A673 (cell line): ENCODE measurements at regions not wholly inside any gene's neighbourhood (a gene's known extent, or its start where the extent isn't known, plus 50 kb on each side); places are given as distances from the start of the nearest gene placed in this dataset.
"Not testable (repeated sequence)": the region's sequence is repeated elsewhere in the genome, so short reads cannot be mapped to it uniquely, and the experiment has no call there.

Experiments used
- BruUV-seq: library from RNA; stranded (reverse); fragments of 400-500 nt; replicated peaks from 2 replicates; lab custom pipeline; 2021; lab: Mats Ljungman, UMichigan
- CTCF ChIA-PET: fragments of 300-600 bp; sonication (Branson Sonifier 250); formaldehyde crosslinking; loops from one replicate; lab custom pipeline; 2022; ENCODE audit warnings: antibody characterized with exemption; lab: Charles Lee
- POLR2A ChIA-PET: fragments of 300-600 bp; sonication (Branson Sonifier 250); formaldehyde crosslinking; loops from one replicate; lab custom pipeline; 2022; ENCODE audit warnings: antibody characterized with exemption; ENCODE audit not compliant: low non-redundant PET; lab: Charles Lee
- DNase-seq: peaks from one replicate; pipeline ENCODE4 v3.0.0-alpha.2; 2015; ENCODE audit warnings: low spot score
- H3K27ac ChIP-seq: fragments of 200-600 bp; sonication (generic); 2 replicates; pipeline ENCODE4 v1.5.1; 2016; ENCODE audit warnings: mixed run types, low read depth, mild to moderate bottlenecking, mixed read lengths, antibody characterized with exemption, low read length; ENCODE audit not compliant: poor library complexity, severe bottlenecking
- H3K27me3 ChIP-seq: fragments of 200-600 bp; sonication (generic); replicated peaks from 2 replicates; pipeline ENCODE4 v1.6.1; 2017; ENCODE audit warnings: mixed run types, low read depth, mild to moderate bottlenecking, mixed read lengths, antibody characterized with exemption, low read length; ENCODE audit not compliant: insufficient read depth, poor library complexity
- H3K36me3 ChIP-seq: fragments of 200-600 bp; sonication (generic); 2 replicates; pipeline ENCODE4 v1.6.1; 2016; ENCODE audit warnings: mixed run types, mild to moderate bottlenecking, mixed read lengths, antibody characterized with exemption, low read length; ENCODE audit not compliant: insufficient read depth, poor library complexity, severe bottlenecking
- H3K4me1 ChIP-seq: fragments of 200-600 bp; sonication (generic); 2 replicates; pipeline ENCODE4 v1.6.1; 2017; ENCODE audit warnings: mixed run types, mild to moderate bottlenecking, mixed read lengths, antibody characterized with exemption, low read length; ENCODE audit not compliant: insufficient read depth, poor library complexity, severe bottlenecking
- H3K4me3 ChIP-seq: fragments of 200-600 bp; sonication (generic); 2 replicates; pipeline ENCODE4 v1.5.1; 2016; ENCODE audit warnings: low read depth, mixed run types, mild to moderate bottlenecking, mixed read lengths, low read length; ENCODE audit not compliant: poor library complexity, severe bottlenecking
- H3K9me3 ChIP-seq: fragments of 200-600 bp; sonication (generic); 2 replicates; pipeline ENCODE4 v1.6.1; 2016; ENCODE audit warnings: mixed run types, low read depth, mild to moderate bottlenecking, mixed read lengths, antibody characterized with exemption, low read length; ENCODE audit not compliant: poor library complexity, severe bottlenecking
- CTCF ChIP-seq: fragments of 300-800, 200-600 bp; sonication (generic); conservative IDR thresholded peaks from 2 replicates; pipeline ENCODE4 v1.5.1; 2017; ENCODE audit warnings: low read depth, mild to moderate bottlenecking, antibody characterized with exemption, low read length, moderate library complexity, mixed read lengths
- EZH2 ChIP-seq: fragments of 200-600 bp; sonication (generic); IDR thresholded peaks from 2 replicates; pipeline ENCODE4 v1.6.1; 2017; ENCODE audit warnings: borderline replicate concordance, low read depth, mild to moderate bottlenecking, mixed read lengths, antibody characterized with exemption, low read length; ENCODE audit not compliant: poor library complexity, severe bottlenecking
- intact Hi-C: fragments of 100-400 bp; cut with micrococcal nuclease; formaldehyde crosslinking; loops from one replicate; pipeline ENCODE4 v1.10.0; 2022; ENCODE audit not compliant: unreplicated experiment

DNA sequence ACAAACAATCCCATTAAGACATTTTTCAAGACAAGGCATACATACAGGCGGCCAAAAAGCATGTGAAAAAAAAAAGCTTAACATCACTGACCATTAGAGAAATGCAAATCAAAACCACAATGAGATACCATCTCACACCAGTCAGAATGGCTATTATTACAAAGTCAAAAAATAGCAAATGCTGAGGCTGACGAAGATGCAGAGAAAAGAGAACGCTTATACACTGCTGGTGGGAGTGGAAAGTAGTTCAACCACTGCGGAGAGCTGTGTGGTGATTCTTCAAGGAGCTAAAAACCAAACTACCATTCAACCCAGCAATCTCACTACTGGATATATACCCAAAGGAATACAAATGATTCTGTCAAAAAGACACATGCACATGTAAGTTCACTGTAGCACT lies 216.7 kb downstream of the FOXG1 start:
- DNase-seq = no peak
- no peak for TF ChIP-seq EZH2
- TF ChIP-seq CTCF = no peak
- intact Hi-C loops = no loop called here
- POLR2A ChIA-PET = no interaction called here
- H3K4me3 ChIP-seq = no peak overlapping the region
- H3K9me3 ChIP-seq = no peaks in the 10 kb centered on the region
- no peaks in the 10 kb centered on the region for H3K36me3 ChIP-seq
- H3K4me1 ChIP-seq = no peaks in the 10 kb centered on the region
- no peaks in the 10 kb centered on the region for H3K27me3 ChIP-seq
- BruUV-seq = no TSS peak
- H3K27ac ChIP-seq = no peak overlapping the region
- CTCF ChIA-PET = no interaction called here

- Histone ChIP-seq H3K27ac (no peak overlapping the region), H3K36me3 (no peaks in the 10 kb centered on the region), H3K4me1 (no peaks in the 10 kb centered on the region), H3K4me3 (no peak overlapping the region), H3K9me3 (no peaks in the 10 kb centered on the region), H3K27me3 (no peaks in the 10 kb centered on the region)
- no TSS peak for BruUV-seq
- intact Hi-C loops = no loop called here
- TF ChIP-seq CTCF = no peak
- no peak for TF ChIP-seq EZH2
- no peak for DNase-seq
- ChIA-PET POLR2A (no interaction called here), CTCF (no interaction called here)
Observed at GRCh38 chr14:28987516-28987915, 220.9 kb downstream of the FOXG1 start.

DNA sequence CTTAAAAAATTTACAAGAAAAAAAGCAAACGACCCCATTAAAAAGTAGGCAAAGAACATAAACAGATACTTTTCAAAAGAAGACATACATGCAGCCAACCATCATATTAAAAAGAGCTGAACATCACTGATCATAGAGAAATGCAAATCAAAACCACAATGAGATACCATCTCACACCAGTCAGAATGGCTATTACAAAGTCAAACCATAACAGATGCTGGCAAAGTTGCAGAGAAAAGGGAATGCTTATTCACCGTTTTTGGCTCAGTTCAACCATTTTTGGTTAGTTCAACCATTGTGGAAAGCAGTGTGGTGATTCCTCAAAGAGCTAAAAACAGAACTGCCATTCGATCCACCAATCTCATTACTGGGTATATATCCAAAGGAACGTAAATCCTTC lies 230.6 kb downstream of the FOXG1 start:
- H3K4me3 ChIP-seq, CTCF ChIA-PET, H3K9me3 ChIP-seq, H3K4me1 ChIP-seq, H3K27ac ChIP-seq, H3K36me3 ChIP-seq, DNase-seq, POLR2A ChIA-PET, intact Hi-C loops, BruUV-seq, H3K27me3 ChIP-seq: not testable (repeated sequence)

- Histone ChIP-seq H3K9me3 (no peaks in the 10 kb centered on the region), H3K27ac (no peak overlapping the region), H3K27me3 (no peaks in the 10 kb centered on the region), H3K4me3 (no peak overlapping the region), H3K36me3 (no peaks in the 10 kb centered on the region), H3K4me1 (no peaks in the 10 kb centered on the region)
- no peak for DNase-seq
- BruUV-seq = no TSS peak
- POLR2A ChIA-PET = interaction anchor here (0.5 kb wide), 1 partner anchor 488 kb away, joined by 9 read pairs; no protein-coding TSS in a partner anchor
- TF ChIP-seq EZH2 (no peak), CTCF (no peak)
- CTCF ChIA-PET = no interaction called here
- intact Hi-C loops = no loop called here
Observed at GRCh38 chr14:28999656-29000055, 233.1 kb downstream of the FOXG1 start.
